ELR (cell line): ENCODE measurements at regions not wholly inside any gene's neighbourhood (a gene's known extent, or its start where the extent isn't known, plus 50 kb on each side); places are given as distances from the start of the nearest gene placed in this dataset.
"Not testable (repeated sequence)": the region's sequence is repeated elsewhere in the genome, so short reads cannot be mapped to it uniquely, and the experiment has no call there.

Experiments used
- DNase-seq: peaks from one replicate; pipeline ENCODE4 v3.0.0-alpha.2; 2015; ENCODE audit warnings: low read depth

- DNase-seq, result no peak
These were observed 303.0 kb upstream of the STAC start for GRCh38 chr3:36077320-36077719.

- not testable (repeated sequence) for DNase-seq
These were observed 297.3 kb upstream of the STAC start for GRCh38 chr3:36082958-36083357.

DNA sequence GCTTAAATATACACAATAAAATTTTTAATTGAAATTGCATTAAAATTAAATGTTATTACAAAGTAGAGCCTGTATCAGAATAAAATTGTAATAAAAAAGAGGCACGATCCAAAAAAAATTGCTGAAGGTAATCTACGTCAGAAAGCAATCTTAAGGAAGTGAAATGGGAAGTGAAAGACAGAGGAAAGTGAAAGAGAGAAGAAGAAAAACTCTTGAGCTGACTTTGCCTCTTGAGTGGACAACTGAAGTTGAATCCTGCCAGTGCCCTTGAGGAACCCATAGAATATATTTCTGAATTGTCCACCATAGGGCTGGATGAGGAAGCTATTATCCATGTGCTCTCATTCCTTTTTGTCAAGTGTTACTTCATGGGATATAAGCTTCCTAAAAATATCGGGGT lies 285.1 kb upstream of the STAC start:
- no peak for DNase-seq

DNA sequence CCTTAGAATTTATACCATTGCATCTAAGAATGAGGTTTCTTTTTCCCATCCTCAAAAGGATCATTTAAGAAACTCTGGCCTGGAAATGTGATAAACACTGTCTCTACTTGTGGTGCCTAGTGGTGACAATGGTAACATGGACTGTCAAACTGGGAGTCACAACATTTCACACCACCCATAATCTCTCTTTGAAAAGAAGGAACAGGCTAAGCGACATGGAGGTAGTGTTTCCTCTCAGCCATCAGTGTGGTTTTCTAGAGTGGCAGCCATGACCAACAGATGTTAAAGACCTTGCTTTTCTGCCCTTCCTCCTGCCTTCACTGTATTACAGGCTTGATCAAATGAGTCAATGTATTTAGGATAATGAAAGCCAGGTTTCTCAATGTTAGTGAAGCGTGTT lies 283.1 kb upstream of the STAC start:
- no peak for DNase-seq

GRCh38 chr3:36114353-36114752 lies 266.0 kb upstream of the STAC start:
- no peak for DNase-seq

DNA sequence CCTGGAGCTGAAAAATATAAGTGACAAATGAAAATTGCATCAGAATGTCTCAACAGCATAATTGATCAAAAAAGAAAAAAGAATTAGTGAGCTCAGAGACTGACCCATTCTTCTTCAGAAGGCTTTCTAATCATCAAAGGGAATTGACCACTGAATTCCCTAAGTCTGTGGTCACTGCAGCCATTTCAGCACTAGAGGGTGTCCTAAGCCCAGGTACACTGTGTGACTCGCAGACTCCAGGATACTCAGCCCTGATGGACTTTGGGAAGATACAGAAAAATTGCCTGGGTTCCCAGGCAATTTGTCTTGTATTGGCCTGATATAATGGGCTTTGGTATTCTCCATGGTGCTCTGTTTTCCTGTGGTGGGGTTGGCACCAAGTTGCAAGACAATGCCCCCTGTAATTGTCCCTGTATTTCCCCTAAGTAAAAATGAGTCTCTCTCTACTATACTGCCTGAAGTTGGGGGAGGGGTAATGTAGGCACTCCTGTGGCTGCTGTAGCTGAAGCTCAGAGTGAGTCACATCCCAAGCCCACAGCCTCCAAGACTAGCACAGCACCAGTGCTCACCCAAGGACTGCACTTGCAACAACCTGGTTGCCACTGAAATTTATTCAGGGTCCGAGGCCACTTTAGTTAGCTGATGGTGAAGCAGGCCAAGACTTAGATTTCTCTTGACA lies 256.0 kb upstream of the STAC start:
- peak; percentile 59 for DNase-seq

GRCh38 chr3:36132214-36132613 lies 248.1 kb upstream of the STAC start:
- no peak for DNase-seq

DNA sequence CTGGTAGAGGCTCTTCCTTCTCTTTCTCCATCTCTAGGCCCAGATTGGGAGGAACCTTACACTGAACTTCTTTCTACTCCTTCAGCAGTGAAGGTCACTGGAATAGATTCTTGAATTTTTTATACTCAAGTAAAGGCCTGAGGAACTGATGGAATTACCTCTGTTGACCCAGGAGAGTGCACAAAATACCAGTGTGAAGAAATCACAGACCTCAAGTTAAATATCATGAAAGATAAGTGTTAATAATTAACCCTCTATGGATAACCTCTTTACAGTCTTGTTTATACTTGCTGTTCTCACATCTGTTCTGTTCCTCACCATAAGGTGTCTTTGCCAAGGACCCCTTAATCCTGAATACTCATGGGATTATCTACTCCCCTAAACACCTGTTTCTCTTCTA lies 244.4 kb upstream of the STAC start:
- no peak for DNase-seq

GRCh38 chr3:36142746-36143145 lies 237.6 kb upstream of the STAC start:
- DNase-seq, result no peak

GRCh38 chr3:36146404-36146803 lies 233.9 kb upstream of the STAC start:
- DNase-seq, result no peak

DNA sequence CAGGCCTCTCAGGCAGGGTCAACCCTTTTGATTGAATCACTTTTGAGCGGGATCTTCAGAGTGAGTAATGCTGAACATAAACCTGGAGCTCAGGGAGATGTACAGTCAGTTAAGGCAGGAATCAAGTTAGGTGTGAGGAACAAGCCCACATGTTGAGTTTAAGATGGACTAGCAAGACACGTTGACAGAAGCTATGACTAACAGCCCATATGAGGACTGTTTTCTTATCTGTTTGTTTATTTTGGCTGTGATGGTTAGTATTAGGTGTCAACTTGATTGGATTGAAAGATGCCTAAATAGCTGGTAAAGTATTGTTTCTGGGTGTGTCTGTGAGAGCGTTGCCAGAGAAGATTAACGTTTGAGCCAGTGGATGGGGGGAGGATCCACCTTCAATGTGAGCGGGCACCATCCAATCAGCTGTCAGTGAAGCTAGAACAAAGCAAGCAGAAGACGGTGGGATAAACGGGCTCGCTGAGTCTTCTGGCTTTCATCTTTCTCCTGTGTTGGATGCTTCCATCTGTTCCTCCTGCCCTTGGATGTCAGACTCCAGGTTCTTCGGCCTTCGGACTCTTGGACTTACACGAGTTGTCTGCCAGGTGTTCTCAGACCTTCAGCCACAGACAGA lies 232.3 kb upstream of the STAC start:
- no peak for DNase-seq

GRCh38 chr3:36149447-36149865 lies 230.8 kb upstream of the STAC start:
- DNase-seq, result no peak

GRCh38 chr3:36155515-36155914 lies 224.8 kb upstream of the STAC start:
- no peak for DNase-seq

GRCh38 chr3:36164400-36164799 lies 215.9 kb upstream of the STAC start:
- DNase-seq, result no peak

- DNase-seq, result no peak
These were observed 214.6 kb upstream of the STAC start for GRCh38 chr3:36165509-36166290.

DNA sequence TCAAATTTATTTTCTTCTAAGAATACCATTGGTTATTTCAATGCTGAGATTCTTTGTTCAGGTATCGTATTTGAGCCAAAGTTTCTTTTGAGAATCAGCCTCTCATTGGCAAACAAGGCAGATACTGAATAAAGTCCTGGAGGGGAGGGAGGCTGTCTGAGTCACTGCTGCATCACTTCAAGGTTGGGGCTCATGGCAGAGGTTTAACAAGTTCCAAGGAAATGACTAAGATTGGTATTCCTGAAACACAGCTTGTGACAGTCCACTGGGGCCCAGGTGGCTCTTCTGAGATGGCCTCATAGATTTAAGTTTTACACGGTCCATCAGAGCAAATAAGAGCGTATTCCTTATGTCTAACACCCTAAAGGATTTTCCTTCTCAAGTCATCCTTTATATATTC lies 213.8 kb upstream of the STAC start:
- DNase-seq, result peak; percentile 85

GRCh38 chr3:36172699-36173098 lies 207.6 kb upstream of the STAC start:
- DNase-seq, result no peak

- no peak for DNase-seq
These were observed 205.0 kb upstream of the STAC start for GRCh38 chr3:36175113-36175812.

- DNase-seq, result no peak
These were observed 204.3 kb upstream of the STAC start for GRCh38 chr3:36175916-36176461.

DNA sequence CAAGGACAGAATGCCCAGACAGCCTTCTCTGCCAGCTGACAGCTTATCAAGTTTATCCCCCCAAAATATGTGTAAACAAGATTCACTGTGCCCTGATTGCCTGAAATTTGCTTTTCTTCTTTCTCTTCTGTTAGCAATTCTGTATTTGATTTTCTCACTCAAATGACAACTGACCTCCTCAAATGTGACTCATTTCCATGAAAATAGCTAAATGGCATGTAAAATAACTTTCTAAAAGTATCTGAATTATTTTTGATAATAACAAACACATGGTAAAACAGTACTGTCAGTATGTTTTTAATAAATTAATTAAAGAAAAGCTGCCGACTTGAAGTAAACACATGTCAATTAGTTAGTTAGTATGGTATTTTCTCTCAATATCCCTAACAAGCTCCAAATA lies 202.3 kb upstream of the STAC start:
- no peak for DNase-seq

- no peak for DNase-seq
These were observed 198.3 kb upstream of the STAC start for GRCh38 chr3:36182024-36182423.

GRCh38 chr3:36187197-36187596 lies 193.1 kb upstream of the STAC start:
- DNase-seq, result not testable (repeated sequence)
